HT-29 (cell line): ENCODE measurements at regions not wholly inside any gene's neighbourhood (a gene's known extent, or its start where the extent isn't known, plus 50 kb on each side); places are given as distances from the start of the nearest gene placed in this dataset.
A peak's percentile ranks its signal among the peaks of the same experiment; 100 is the strongest.
"Not testable (repeated sequence)": the region's sequence is repeated elsewhere in the genome, so short reads cannot be mapped to it uniquely, and the experiment has no call there.

Source experiments
- DNase-seq: peaks from one replicate; pipeline ENCODE4 v3.0.0-alpha.2; 2015; ENCODE audit warnings: low spot score

GRCh38 chr1:157262891-157263290, 124.7 kb upstream of the ETV3 start:
- DNase-seq = no peak

GRCh38 chr1:157262422-157262821, 124.2 kb upstream of the ETV3 start:
- no peak for DNase-seq

DNA sequence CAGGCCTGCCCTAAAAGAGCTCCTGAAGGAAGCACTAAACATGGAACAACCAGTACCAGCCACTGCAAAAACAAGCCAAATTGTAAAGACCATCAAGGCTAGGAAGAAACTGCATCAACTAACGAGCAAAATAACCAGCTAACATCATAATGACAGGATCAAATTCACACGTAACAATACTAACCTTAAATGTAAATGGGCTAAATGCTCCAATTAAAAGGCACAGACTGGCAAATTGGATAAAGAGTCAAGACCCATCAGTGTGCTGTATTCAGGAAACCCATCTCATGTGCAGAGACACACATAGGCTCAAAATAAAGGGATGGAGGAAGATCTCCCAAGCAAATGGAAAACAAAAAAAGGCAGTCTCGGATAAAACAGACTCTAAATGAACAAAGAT, 117.7 kb upstream of the ETV3 start:
- not testable (repeated sequence) for DNase-seq

DNA sequence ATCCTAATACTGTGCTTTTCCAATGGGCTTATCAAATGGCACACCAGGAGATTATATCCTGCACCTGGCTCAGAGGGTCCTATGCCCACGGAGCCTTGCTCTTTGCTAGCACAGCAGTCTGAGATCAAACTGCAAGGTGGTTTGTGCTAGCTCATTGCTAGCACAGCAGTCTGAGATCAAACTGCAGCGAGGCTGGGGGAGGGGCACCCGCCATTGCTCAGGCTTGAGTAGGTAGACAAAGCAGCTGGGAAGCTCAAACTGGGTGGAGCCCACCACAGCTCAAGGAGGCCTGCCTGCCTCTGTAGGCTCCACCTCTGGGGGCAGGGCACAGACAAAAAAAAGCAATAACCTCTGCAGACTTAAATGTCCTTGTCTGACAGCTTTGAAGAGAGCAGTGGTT, 116.0 kb upstream of the ETV3 start:
- DNase-seq = not testable (repeated sequence)

GRCh38 chr1:157252473-157252872, 114.3 kb upstream of the ETV3 start:
- DNase-seq = no peak

- DNase-seq = no peak
Measured at GRCh38 chr1:157249739-157250138, 111.5 kb upstream of the ETV3 start.

DNA sequence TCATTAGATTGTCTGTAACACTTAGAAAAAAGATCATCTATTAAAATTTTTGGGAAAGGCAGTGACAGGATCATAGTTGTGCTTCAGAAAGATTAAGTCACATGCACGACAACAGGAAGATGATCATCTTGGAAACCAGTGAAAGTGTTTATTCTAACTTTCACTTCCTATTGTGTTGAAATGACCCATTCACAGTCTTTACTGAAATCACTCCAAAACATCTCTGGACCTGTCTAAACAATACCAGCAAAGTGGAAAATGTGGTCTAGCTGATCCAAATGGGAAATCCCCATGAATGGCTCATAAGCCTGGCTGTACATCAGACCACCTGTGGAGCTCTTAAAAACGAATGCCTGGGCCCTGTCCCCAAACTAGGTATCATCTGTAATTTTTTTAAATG, 111.1 kb upstream of the ETV3 start:
- DNase-seq = no peak

- not testable (repeated sequence) for DNase-seq
Measured at GRCh38 chr1:157247764-157248049, 109.5 kb upstream of the ETV3 start.

DNA sequence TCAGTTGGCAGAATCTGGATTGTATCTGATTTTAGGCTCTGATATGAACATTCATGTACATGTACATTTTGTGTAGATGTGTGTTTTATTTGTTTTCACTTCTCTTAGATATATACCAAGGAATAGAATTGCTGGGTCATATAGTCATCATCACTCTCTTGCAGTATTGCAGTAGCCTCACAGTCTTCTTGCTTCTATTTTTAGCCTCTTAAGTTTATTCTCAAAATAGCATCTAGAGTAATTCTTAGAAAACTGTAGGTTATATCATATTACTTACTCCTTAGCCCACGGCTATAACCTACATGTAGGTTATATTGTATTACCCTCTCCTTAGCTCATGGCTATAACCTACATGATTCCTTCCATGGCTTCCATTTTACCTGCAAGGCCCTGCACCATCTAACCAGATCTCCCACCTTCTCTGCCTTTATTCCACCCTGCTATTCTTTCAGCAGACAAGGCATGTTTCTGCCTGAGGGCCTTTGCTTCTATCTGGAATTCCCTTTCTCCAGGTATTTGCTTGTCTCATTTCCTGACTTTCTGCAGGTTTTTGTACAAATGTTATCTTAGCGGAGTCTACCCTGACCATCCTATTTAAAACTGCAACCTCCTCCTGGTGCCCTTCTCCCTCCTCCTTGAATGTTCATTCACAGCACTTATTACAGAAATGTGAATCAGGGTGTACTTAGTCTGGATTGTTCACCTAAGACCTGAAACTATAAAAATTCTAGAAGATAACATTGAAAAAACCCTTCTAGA, 109.0 kb upstream of the ETV3 start:
- DNase-seq = no peak

DNA sequence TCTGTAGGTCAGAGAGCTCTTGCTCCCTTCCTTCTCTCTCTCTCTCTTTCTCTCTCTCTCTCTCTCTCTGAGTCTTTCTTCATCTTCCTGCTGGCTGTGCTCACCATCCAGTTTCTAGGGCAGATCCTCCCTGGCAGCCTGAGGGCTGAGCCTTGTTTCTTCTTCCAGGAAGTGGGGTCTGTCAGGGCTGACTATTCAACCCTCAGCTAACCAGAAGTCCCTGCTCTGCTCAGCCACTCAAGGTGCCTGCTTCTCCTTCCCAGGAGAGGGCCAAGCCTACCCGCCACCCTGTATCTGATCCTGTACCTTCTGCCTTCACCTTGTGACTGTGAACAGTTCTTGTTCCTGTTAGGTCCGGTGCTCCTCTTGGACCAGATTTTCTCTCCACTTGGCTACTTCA, 107.6 kb upstream of the ETV3 start:
- DNase-seq = no peak

DNA sequence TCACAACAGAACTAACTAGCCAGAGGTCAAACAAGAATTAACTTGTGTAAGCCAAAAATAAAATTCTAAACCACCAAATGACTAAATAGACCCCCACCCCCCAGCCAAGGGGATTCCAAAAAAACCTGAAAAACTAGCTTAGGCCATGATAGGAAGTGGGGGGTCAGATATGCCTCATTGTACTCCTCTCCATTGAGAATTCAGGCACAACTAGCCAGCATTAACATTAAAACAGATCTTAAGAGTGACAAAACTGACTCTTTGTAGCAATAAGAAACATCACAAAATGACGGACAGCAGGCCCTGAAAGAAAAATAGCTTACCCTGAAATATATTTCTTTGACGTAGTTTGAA, 103.0 kb upstream of the ETV3 start:
- DNase-seq = no peak

- peak; percentile 93 for DNase-seq
Measured at GRCh38 chr1:157240495-157241184, 102.4 kb upstream of the ETV3 start.

DNA sequence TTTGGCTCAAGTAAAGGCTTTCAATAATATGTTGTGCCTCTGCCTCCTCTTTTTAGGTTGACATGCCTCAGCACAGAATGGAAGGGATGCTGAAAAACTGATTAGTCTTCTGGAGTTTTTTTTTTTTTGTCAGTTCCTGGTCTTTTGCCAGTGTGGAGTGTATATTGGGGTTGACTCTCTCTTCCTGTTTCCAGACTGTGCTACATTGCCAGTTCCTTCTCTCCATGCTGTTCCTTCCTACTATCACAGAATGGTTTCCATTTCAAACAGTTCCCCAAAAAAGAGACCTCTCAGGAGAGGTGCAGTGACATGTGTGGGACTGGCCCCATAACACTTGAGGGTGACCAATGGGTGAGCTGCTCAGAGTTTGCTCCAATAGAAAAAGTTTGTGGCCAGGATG, 101.7 kb upstream of the ETV3 start:
- DNase-seq = no peak

- no peak for DNase-seq
Measured at GRCh38 chr1:157238585-157238984, 100.4 kb upstream of the ETV3 start.

- DNase-seq = no peak
Measured at GRCh38 chr1:157237981-157238380, 99.8 kb upstream of the ETV3 start.

DNA sequence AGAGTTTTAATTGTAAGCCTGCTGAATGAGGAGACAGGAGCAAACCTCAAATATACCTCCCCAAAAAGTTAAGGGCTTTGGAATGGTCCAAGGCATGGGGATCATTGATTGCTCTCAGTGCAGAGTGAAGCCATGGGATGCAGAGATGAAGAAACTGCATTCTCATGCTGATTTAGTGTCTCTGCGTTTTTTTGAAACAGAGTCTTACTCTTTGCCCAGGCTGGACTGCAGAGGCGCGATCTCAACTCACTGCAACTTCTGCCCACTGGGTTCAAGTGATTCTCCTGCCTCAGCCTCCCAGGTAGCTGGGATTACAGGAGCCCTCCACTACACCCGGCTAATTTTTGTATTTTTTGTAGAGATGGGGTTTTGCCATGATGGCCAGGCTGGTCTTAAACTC, 99.3 kb upstream of the ETV3 start:
- no peak for DNase-seq

- DNase-seq = no peak
Measured at GRCh38 chr1:157236072-157236471, 97.9 kb upstream of the ETV3 start.

GRCh38 chr1:157235307-157235706, 97.1 kb upstream of the ETV3 start:
- DNase-seq = no peak

- peak; percentile 60 for DNase-seq
Measured at GRCh38 chr1:157234705-157235273, 96.6 kb upstream of the ETV3 start.

- no peak for DNase-seq
Measured at GRCh38 chr1:157233131-157233530, 94.9 kb upstream of the ETV3 start.

DNA sequence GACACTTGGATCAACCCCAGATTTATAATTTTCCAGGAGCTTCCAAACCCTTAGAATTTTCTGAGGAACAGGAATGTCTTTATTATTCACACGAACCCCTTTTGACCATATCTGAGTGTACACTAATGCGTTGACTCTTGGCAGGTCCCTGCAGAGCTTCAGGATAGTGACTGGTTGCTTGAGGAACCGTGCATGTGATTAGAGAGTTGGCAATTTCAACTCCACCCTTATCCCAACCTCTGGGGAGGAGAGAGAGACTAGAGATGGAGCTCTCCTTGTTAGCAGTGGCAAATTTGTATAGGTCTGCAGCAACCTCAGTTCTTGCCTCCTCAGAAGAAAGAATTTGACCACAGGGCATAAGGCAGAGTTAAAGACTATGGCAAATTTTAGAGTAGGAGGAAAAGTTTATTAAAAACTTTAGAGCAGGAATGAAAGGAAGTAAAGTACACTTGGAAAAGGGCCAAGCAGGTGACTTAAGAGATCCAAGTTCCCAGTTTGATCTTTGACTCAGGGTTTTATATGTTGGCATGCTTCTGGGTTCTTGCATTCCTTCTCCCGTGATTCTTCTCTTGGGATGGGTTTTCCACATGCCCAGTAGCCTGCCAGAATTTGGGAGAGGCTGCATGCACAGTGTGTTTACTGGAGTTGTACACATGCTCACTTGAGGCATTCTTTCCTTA, 93.8 kb upstream of the ETV3 start:
- no peak for DNase-seq

DNA sequence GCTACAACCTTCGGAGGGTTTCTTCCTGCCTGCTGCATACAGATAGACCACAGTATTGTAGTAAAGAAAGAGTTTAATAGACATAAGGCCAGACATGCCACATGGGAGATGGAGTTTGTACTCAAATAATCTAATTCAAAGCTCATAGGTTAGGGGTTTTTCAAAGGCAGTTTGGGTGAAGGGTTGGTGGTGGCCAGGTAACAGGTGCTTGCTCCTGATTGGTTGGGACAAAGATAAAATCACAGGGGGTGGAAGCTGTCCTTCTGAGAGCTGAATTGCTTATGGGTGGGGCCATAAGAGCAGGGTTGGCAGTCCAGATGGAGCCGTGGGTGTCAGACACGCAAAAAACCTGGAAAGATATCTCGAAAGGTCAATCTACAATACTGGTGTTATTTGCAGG, 92.3 kb upstream of the ETV3 start:
- DNase-seq = no peak

DNA sequence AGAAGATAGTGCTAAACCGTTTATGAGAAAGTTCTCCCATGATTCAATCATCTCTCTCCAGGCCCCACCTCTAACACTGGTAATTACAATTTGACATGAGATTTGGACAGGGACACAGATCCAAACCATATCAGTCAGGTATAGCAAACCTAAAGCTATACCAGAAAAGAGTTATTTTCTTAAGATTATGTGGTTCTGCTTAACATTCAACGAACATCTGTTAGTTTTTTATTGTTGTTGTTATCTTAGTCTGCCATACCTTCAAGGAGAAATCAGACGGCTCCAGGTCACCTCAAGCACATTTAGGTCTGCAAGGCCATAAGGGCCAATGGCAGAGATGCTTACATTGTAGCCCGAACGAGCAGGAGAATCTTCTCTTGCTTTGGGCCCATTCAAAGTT, 89.5 kb upstream of the ETV3 start:
- DNase-seq = no peak
